ENCODE measurements at regions not wholly inside any gene's neighbourhood (a gene's known extent, or its start where the extent isn't known, plus 50 kb on each side); places are given as distances from the start of the nearest gene placed in this dataset.

GRCh38 chr2:5932556-5933469 is 240.6 kb downstream of the SOX11 start:
- H3K36me3 Mint-ChIP-seq = peaks cover 0 to 5% (median 0%) of the 10 kb centered on the region in 3 donors
- DNase-seq (no peak), ATAC-seq (no peak)
- peaks cover 0 to 11% (median 0%) of the 10 kb centered on the region in 5 donors for H3K27me3 Mint-ChIP-seq
- no peak overlapping the region for H3K4me3 Mint-ChIP-seq
- POLR2A ChIA-PET = no interaction called here
- no peak overlapping the region for H3K27ac Mint-ChIP-seq
- H3K4me1 Mint-ChIP-seq = no peaks in the 10 kb centered on the region
- peaks cover 6 to 38% (median 17%) of the 10 kb centered on the region in 9 donors for H3K9me3 Mint-ChIP-seq

GRCh38 chr2:5933669-5934068 is 241.5 kb downstream of the SOX11 start:
- H3K27me3 Mint-ChIP-seq = peaks cover 0 to 11% (median 0%) of the 10 kb centered on the region in 5 donors
- peaks cover 6 to 38% (median 15%) of the 10 kb centered on the region in 9 donors for H3K9me3 Mint-ChIP-seq
- H3K36me3 Mint-ChIP-seq = peaks cover 0 to 5% (median 0%) of the 10 kb centered on the region in 3 donors
- DNase-seq = no peak
- no peaks in the 10 kb centered on the region for H3K4me1 Mint-ChIP-seq
- no peak overlapping the region for H3K27ac Mint-ChIP-seq
- no peak overlapping the region for H3K4me3 Mint-ChIP-seq
- no peak for ATAC-seq
- POLR2A ChIA-PET = no interaction called here

- Mint-ChIP-seq H3K4me3 (no peak overlapping the region), H3K27me3 (peaks cover 0 to 11% (median 0%) of the 10 kb centered on the region in 5 donors), H3K36me3 (no peaks in the 10 kb centered on the region), H3K9me3 (peaks cover 0 to 25% (median 3%) of the 10 kb centered on the region in 9 donors), H3K27ac (peak overlapping the region in 1 of 10 donors; percentile 54), H3K4me1 (no peaks in the 10 kb centered on the region)
- DNase-seq (no peak), ATAC-seq (no peak)
- POLR2A ChIA-PET = no interaction called here
These were observed 245.1 kb downstream of the SOX11 start for GRCh38 chr2:5937321-5937720.

- Mint-ChIP-seq H3K27ac (no peak overlapping the region), H3K4me3 (no peak overlapping the region), H3K9me3 (peaks cover 0 to 30% (median 3%) of the 10 kb centered on the region in 9 donors), H3K27me3 (peaks cover 0 to 11% (median 0%) of the 10 kb centered on the region in 5 donors), H3K4me1 (no peaks in the 10 kb centered on the region), H3K36me3 (no peaks in the 10 kb centered on the region)
- DNase-seq = no peak
- POLR2A ChIA-PET = no interaction called here
- ATAC-seq = no peak
These were observed 245.8 kb downstream of the SOX11 start for GRCh38 chr2:5937851-5938565.

- Mint-ChIP-seq H3K27ac (no peak overlapping the region), H3K27me3 (peaks cover 0 to 11% (median 0%) of the 10 kb centered on the region in 5 donors), H3K4me1 (no peaks in the 10 kb centered on the region), H3K9me3 (peaks cover 0 to 35% (median 3%) of the 10 kb centered on the region in 9 donors), H3K4me3 (no peak overlapping the region), H3K36me3 (no peaks in the 10 kb centered on the region)
- ATAC-seq (no peak), DNase-seq (no peak)
- POLR2A ChIA-PET = no interaction called here
These were observed 246.3 kb downstream of the SOX11 start for GRCh38 chr2:5938566-5938896.

GRCh38 chr2:5939553-5939952 is 247.4 kb downstream of the SOX11 start:
- no peak for ATAC-seq
- Mint-ChIP-seq H3K27ac (no peak overlapping the region), H3K4me3 (no peak overlapping the region), H3K36me3 (no peaks in the 10 kb centered on the region), H3K9me3 (peaks cover 0 to 26% (median 3%) of the 10 kb centered on the region in 9 donors), H3K27me3 (peaks cover 0 to 6% (median 0%) of the 10 kb centered on the region in 5 donors), H3K4me1 (no peaks in the 10 kb centered on the region)
- no peak for DNase-seq
- POLR2A ChIA-PET = no interaction called here

- Mint-ChIP-seq H3K4me3 (no peak overlapping the region), H3K27ac (no peak overlapping the region), H3K36me3 (no peaks in the 10 kb centered on the region), H3K9me3 (peaks cover 0 to 20% (median 2%) of the 10 kb centered on the region in 9 donors), H3K27me3 (peaks cover 0 to 6% (median 1%) of the 10 kb centered on the region in 5 donors), H3K4me1 (no peaks in the 10 kb centered on the region)
- POLR2A ChIA-PET = no interaction called here
- DNase-seq (no peak), ATAC-seq (no peak)
These were observed 248.7 kb downstream of the SOX11 start for GRCh38 chr2:5940596-5941535.

GRCh38 chr2:5942204-5942603 is 250.0 kb downstream of the SOX11 start:
- H3K27ac Mint-ChIP-seq = no peak overlapping the region
- H3K36me3 Mint-ChIP-seq = no peaks in the 10 kb centered on the region
- ATAC-seq (no peak), DNase-seq (no peak)
- H3K9me3 Mint-ChIP-seq = peaks cover 0 to 18% (median under 1%) of the 10 kb centered on the region in 9 donors
- H3K4me3 Mint-ChIP-seq = no peak overlapping the region
- H3K27me3 Mint-ChIP-seq = peaks cover 0 to 3% (median 1%) of the 10 kb centered on the region in 5 donors
- no peaks in the 10 kb centered on the region for H3K4me1 Mint-ChIP-seq
- POLR2A ChIA-PET = no interaction called here

GRCh38 chr2:5945742-5946141 is 253.6 kb downstream of the SOX11 start:
- Mint-ChIP-seq H3K4me3 (no peak overlapping the region), H3K4me1 (no peaks in the 10 kb centered on the region), H3K27ac (no peak overlapping the region), H3K36me3 (no peaks in the 10 kb centered on the region), H3K27me3 (peaks cover 0 to 3% (median 1%) of the 10 kb centered on the region in 5 donors), H3K9me3 (peaks cover 0 to 10% (median 2%) of the 10 kb centered on the region in 9 donors)
- ATAC-seq (no peak), DNase-seq (no peak)
- POLR2A ChIA-PET = no interaction called here

GRCh38 chr2:5946225-5947115 is 254.3 kb downstream of the SOX11 start:
- ATAC-seq = no peak

GRCh38 chr2:5950736-5951135 is 258.6 kb downstream of the SOX11 start:
- Mint-ChIP-seq H3K27ac (no peak overlapping the region), H3K36me3 (no peaks in the 10 kb centered on the region), H3K9me3 (peaks cover 0 to 11% (median 2%) of the 10 kb centered on the region in 9 donors), H3K4me1 (no peaks in the 10 kb centered on the region), H3K27me3 (peaks cover 0 to 3% (median 0%) of the 10 kb centered on the region in 5 donors), H3K4me3 (no peak overlapping the region)
- ATAC-seq = no peak
- no peak for DNase-seq
- POLR2A ChIA-PET = no interaction called here

More at GRCh38 chr2:5946225-5947115, 254.3 kb downstream of the SOX11 start:
- no peaks in the 10 kb centered on the region for H3K36me3 Mint-ChIP-seq
- no peaks in the 10 kb centered on the region for H3K4me1 Mint-ChIP-seq
- peaks cover 0 to 10% (median 2%) of the 10 kb centered on the region in 9 donors for H3K9me3 Mint-ChIP-seq
- POLR2A ChIA-PET = no interaction called here
- no peak overlapping the region for H3K4me3 Mint-ChIP-seq
- DNase-seq = no peak
- peaks cover 0 to 3% (median 1%) of the 10 kb centered on the region in 5 donors for H3K27me3 Mint-ChIP-seq
- H3K27ac Mint-ChIP-seq = no peak overlapping the region

- Mint-ChIP-seq H3K4me1 (no peaks in the 10 kb centered on the region), H3K27ac (no peak overlapping the region), H3K9me3 (peaks cover 0 to 11% (median 2%) of the 10 kb centered on the region in 9 donors), H3K27me3 (peaks cover 0 to 3% (median 0%) of the 10 kb centered on the region in 5 donors), H3K36me3 (no peaks in the 10 kb centered on the region), H3K4me3 (no peak overlapping the region)
- DNase-seq = no peak
- POLR2A ChIA-PET = no interaction called here
- no peak for ATAC-seq
These were observed 259.3 kb downstream of the SOX11 start for GRCh38 chr2:5951471-5951870.
